Endothelial cell of umbilical vein (primary cell): ENCODE measurements at regions not wholly inside any gene's neighbourhood (a gene's known extent, or its start where the extent isn't known, plus 50 kb on each side); places are given as distances from the start of the nearest gene placed in this dataset.

Source experiments
- BruUV-seq: library from RNA; stranded (reverse); fragments of 400-500 nt; replicated peaks from 2 replicates; lab custom pipeline; 2021; lab: Mats Ljungman, UMichigan
- CTCF ChIA-PET: fragments of 300-600, 350-600 bp; sonication (Branson Sonifier 250); formaldehyde crosslinking; loops from one replicate; lab custom pipeline; 2021; ENCODE audit warnings: antibody characterized with exemption, inconsistent platforms; lab: Charles Lee
- POLR2A ChIA-PET: fragments of 300-600, 350-600 bp; sonication (Branson Sonifier 250); formaldehyde crosslinking; loops from one replicate; lab custom pipeline; 2021; ENCODE audit warnings: antibody characterized with exemption, inconsistent platforms; lab: Charles Lee
- DNase-seq: peaks from one replicate; pipeline ENCODE4 v3.0.0-alpha.2; 2011; ENCODE audit warnings: low read depth, low spot score
- FAIRE-seq: peaks from 2 replicates; lab custom pipeline; 2011; peaks lifted over from hg19 to GRCh38; lab: Jason Lieb, UNC
- H2AFZ ChIP-seq: 2 replicates; pipeline ENCODE4 v1.6.0; 2012; ENCODE audit warnings: low read depth, low read length, control low read depth, inconsistent platforms
- H3K27ac ChIP-seq: 2 replicates; pipeline ENCODE4 v1.5.1; 2011; ENCODE audit warnings: low read depth, mild to moderate bottlenecking, control low read depth, low read length, moderate library complexity; ENCODE audit not compliant: insufficient read depth
- H3K27me3 ChIP-seq, 2 experiments: 2 replicates each; pipeline versions ENCODE4 v1.6.0 to v1.6.1; 2011; ENCODE audit warnings: low read length in 2 of 2, mixed read lengths in 1 of 2; ENCODE audit not compliant: control insufficient read depth in 2 of 2, insufficient read depth in 2 of 2
- H3K36me3 ChIP-seq, 2 experiments: 2 replicates in 1 of 2; 3 replicates in 1 of 2; pipeline ENCODE4 v1.5.1; 2011; ENCODE audit warnings: low read length in 2 of 2, mild to moderate bottlenecking in 1 of 2, moderate library complexity in 1 of 2; ENCODE audit not compliant: control insufficient read depth in 2 of 2, insufficient read depth in 2 of 2; ENCODE audit errors: extremely low read depth in 1 of 2
- H3K4me1 ChIP-seq: 3 replicates; pipeline ENCODE4 v1.5.1; 2011; ENCODE audit warnings: mild to moderate bottlenecking, low read length; ENCODE audit not compliant: control insufficient read depth, insufficient read depth; ENCODE audit errors: extremely low read depth
- H3K4me2 ChIP-seq: 2 replicates; pipeline ENCODE4 v1.6.1; 2011; ENCODE audit warnings: low read length, control low read depth, mixed read lengths; ENCODE audit not compliant: insufficient read depth
- H3K4me3 ChIP-seq, 3 experiments: fragments of 200-600 bp in 1 of 3; sonication (generic), shearing (Covaris generic) in 1 of 3; replicated peaks in 1 of 3; 2 replicates each; pipeline ENCODE4 v1.5.1; 2011 to 2016; ENCODE audit warnings: control low read depth in 3 of 3, low read length in 3 of 3, mild to moderate bottlenecking in 2 of 3, inconsistent platforms in 1 of 3, low read depth in 1 of 3, moderate library complexity in 1 of 3; ENCODE audit not compliant: insufficient read depth in 1 of 3
- H3K79me2 ChIP-seq: 2 replicates; pipeline ENCODE4 v1.6.0; 2012; ENCODE audit warnings: low read length, inconsistent platforms; ENCODE audit not compliant: control insufficient read depth, insufficient read depth
- H3K9ac ChIP-seq: replicated peaks from 2 replicates; pipeline ENCODE3; 2011; ENCODE audit warnings: low read length, control low read depth; ENCODE audit not compliant: insufficient read depth; ENCODE audit errors: extremely low read depth
- H3K9me1 ChIP-seq: replicated peaks from 3 replicates; pipeline ENCODE4 v1.6.0; 2011; ENCODE audit warnings: mild to moderate bottlenecking, low read length; ENCODE audit not compliant: control insufficient read depth, insufficient read depth; ENCODE audit errors: extremely low read depth
- H3K9me3 ChIP-seq: replicated peaks from 2 replicates; pipeline ENCODE4 v1.5.1; 2012; ENCODE audit warnings: low read length, inconsistent platforms; ENCODE audit not compliant: control insufficient read depth, insufficient read depth
- H4K20me1 ChIP-seq: replicated peaks from 2 replicates; pipeline ENCODE3; 2011; ENCODE audit warnings: mild to moderate bottlenecking, low read length; ENCODE audit not compliant: control insufficient read depth, insufficient read depth; ENCODE audit errors: extremely low read depth
- CTCF ChIP-seq, 2 donors: IDR thresholded peaks; 1 replicate in 1 of 2; 2 replicates in 1 of 2; pipeline ENCODE4 v1.5.1; 2011; ENCODE audit warnings: low read length in 2 of 2, mild to moderate bottlenecking in 2 of 2, moderate library complexity in 2 of 2, control low read depth in 1 of 2, inconsistent platforms in 1 of 2, low read depth in 1 of 2; ENCODE audit not compliant: insufficient read depth in 1 of 2; ENCODE audit errors: extremely low read depth in 1 of 2
- EZH2 ChIP-seq: IDR thresholded peaks from 2 replicates; pipeline ENCODE4 v1.6.1; 2012; ENCODE audit warnings: borderline replicate concordance, low read depth, mild to moderate bottlenecking, moderate library complexity, low read length, inconsistent platforms; ENCODE audit not compliant: severe bottlenecking
- FOS ChIP-seq: IDR thresholded peaks from 2 replicates; pipeline ENCODE4 v1.6.1; 2011; ENCODE audit warnings: mild to moderate bottlenecking, low read length, moderate library complexity, borderline replicate concordance; ENCODE audit not compliant: insufficient read depth
- GATA2 ChIP-seq: IDR thresholded peaks from 2 replicates; pipeline ENCODE4 v1.7.0; 2011; ENCODE audit warnings: low read depth, mild to moderate bottlenecking, moderate library complexity, mixed read lengths, low read length; ENCODE audit not compliant: insufficient read length, insufficient read depth
- JUN ChIP-seq: IDR thresholded peaks from 2 replicates; pipeline ENCODE4 v1.6.1; 2011; ENCODE audit warnings: borderline replicate concordance, low read depth; ENCODE audit not compliant: insufficient read length, insufficient read depth
- MAX ChIP-seq: IDR thresholded peaks from 2 replicates; pipeline ENCODE4 v1.6.1; 2011; ENCODE audit not compliant: insufficient read depth, insufficient read length
- MYC ChIP-seq: IDR thresholded peaks from one replicate; pipeline ENCODE4 v1.6.1; 2011; ENCODE audit warnings: mild to moderate bottlenecking, low read depth, low read length
- POLR2A ChIP-seq: IDR thresholded peaks from 2 replicates; pipeline ENCODE4 v1.6.1; 2012; ENCODE audit warnings: low read depth, mild to moderate bottlenecking, control low read depth, low read length
- POLR2AphosphoS5 ChIP-seq: IDR thresholded peaks from 2 replicates; pipeline ENCODE4 v1.6.1; 2012; ENCODE audit warnings: low read depth, mild to moderate bottlenecking, control low read depth, low read length, moderate library complexity; ENCODE audit not compliant: insufficient read depth
- dilution Hi-C: fragments of 300-500 bp; cut with MboI; formaldehyde crosslinking; loops from one replicate; pipeline ENCODE4 v1.15.0; 2019; ENCODE audit warnings: low sequenced_read_pairs; ENCODE audit not compliant: extremely low pct_ligation_motif_present
- intact Hi-C: fragments of 100-400 bp; cut with micrococcal nuclease; formaldehyde crosslinking; loops from one replicate; pipeline ENCODE4 v1.10.0; 2022

- dilution Hi-C loops (no loop called here), intact Hi-C loops (no loop called here)
- H3K4me2 ChIP-seq = no peak overlapping the region
- H2AFZ ChIP-seq = no peak overlapping the region
- H3K79me2 ChIP-seq = no peaks in the 10 kb centered on the region
- H3K4me1 ChIP-seq = no peaks in the 10 kb centered on the region
- DNase-seq (no peak), FAIRE-seq (no peak)
- CTCF ChIA-PET = no interaction called here
- H3K9me3 ChIP-seq = no peaks in the 10 kb centered on the region
- H3K9ac ChIP-seq = no peak overlapping the region
- no peaks in the 10 kb centered on the region for H4K20me1 ChIP-seq
- no peaks in the 10 kb centered on the region for H3K27me3 ChIP-seq
- H3K4me3 ChIP-seq = no peak overlapping the region
- no TSS peak for BruUV-seq
- no peak overlapping the region for H3K27ac ChIP-seq
- H3K9me1 ChIP-seq = no peaks in the 10 kb centered on the region
- no peak for TF ChIP-seq MYC
- no peak for TF ChIP-seq JUN
- no peak for TF ChIP-seq FOS
- no peak for TF ChIP-seq POLR2AphosphoS5
- TF ChIP-seq EZH2 = no peak
- TF ChIP-seq MAX = no peak
- TF ChIP-seq CTCF (IDR thresholded peaks at IDR 0.05; ENCODE audit: extremely low read depth in 1 of 2, insufficient read depth in 1 of 2, low read depth in 1 of 2, low read length in 2 of 2) = no peak
- TF ChIP-seq POLR2A = no peak
- TF ChIP-seq GATA2 = no peak
- POLR2A ChIA-PET = no interaction called here
- H3K36me3 ChIP-seq = no peaks in the 10 kb centered on the region
Observed at GRCh38 chr4:31146366-31146765, 426.2 kb downstream of the PCDH7 start.
